Stimulated activated CD4-positive, alpha-beta T cell treated with anti-CD3 and anti-CD28 coated beads, Interleukin-1b, Interleukin-23, amount 100 ng/mL, for 4 hours (primary cell): ENCODE measurements at regions not wholly inside any gene's neighbourhood (a gene's known extent, or its start where the extent isn't known, plus 50 kb on each side); places are given as distances from the start of the nearest gene placed in this dataset.
"Not testable (repeated sequence)": the region's sequence is repeated elsewhere in the genome, so short reads cannot be mapped to it uniquely, and the experiment has no call there.

Experiments used
- DNase-seq, 2 donors: peaks; one replicate each; pipeline ENCODE4 v3.0.0-alpha.2; 2020; ENCODE audit warnings: low read depth in 2 of 2

DNA sequence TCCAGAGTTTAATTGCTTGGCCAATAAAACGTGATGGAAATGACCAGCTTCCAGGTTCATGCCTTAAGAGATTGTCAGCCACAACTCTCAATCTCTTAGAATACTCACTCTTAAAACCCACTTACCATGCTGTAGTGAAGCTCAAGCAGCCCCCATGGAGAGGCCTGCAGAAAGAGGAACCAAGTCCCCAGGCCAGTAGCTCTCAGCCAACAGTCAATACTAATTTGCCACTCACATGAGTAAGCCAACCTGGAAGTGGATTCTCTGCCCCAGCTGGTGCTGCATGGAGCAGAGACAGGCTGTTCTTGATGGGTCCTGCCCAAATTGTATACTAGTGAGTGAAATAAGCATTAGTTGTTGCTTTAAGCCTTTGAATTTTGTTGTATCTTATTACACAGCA is 155.9 kb downstream of the OXSM start:
- DNase-seq: no peak

DNA sequence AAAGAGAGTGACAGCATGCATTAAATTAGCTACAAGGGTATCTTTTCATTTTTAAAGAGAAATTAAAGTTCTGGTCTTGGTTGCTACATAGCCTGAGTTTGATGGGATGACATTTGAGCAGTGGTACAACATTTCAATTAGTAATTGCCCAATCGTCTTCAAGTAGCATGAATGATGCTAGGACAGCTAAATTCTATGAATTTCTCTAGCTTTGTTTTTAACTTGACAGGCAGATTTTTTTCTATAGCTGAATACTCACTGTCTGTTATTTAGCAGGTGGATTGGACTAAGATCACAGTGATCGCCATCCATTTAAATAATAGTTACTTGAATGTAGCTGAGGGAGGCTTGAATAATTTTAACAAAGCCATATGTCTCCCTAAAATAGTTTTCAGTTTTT is 162.2 kb downstream of the OXSM start:
- DNase-seq: no peak

DNA sequence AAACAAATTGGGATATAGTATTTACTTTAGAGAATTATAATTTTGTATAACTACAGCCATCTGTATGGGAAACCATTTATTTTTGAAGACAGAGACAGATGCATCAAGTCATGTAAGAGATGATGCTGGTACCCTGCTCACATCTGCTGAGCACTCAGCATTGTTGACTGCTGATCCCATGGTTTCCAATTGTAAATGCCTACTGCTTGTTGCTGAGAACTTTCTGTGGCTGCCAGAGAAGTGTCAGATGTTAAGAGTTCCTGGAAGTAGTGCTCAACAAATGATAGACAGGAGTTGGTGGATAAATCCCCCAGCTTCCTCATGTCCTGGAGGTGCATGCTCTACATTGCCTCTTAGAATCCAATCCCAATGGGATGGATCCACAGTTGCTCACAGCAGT is 167.1 kb downstream of the OXSM start:
- DNase-seq: no peak

DNA sequence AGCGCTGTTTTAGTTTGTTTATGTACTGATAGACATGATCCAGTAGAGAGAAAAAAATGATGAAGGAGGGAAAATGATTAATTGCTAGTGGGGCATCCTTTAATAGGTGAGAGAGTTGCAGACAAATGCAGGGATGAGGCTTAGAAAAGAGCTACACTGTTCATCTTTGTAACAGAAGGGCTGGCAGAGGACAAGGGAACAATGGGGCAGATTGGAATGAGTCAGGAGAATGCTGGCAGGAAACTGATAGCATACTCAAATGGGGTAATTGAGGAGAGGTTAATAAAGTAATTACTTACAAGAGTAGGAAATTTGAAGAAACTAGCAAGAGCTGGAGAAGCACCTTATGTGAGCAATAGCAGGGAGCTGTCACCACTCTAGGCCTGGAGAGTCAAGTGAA is 170.9 kb downstream of the OXSM start:
- no peak for DNase-seq

DNA sequence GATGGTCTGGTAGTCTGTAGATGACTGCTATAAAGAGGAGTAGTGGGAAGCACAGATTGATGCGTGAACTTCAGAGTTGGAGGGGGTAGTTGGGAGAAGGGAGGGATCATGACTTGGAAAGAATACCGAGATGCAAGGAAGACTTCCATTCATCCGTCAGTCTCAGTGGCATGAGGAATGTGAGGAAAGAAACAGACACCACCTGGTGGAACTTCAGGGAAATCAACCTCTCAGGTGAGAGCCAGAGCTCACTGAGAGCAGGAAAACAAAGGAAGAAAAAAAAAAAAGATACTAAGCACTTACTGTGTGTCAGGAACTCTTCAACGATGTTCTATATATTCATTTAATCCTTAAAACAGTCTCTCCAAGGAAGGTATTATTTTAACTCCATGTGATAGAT is 172.4 kb downstream of the OXSM start:
- DNase-seq: no peak

DNA sequence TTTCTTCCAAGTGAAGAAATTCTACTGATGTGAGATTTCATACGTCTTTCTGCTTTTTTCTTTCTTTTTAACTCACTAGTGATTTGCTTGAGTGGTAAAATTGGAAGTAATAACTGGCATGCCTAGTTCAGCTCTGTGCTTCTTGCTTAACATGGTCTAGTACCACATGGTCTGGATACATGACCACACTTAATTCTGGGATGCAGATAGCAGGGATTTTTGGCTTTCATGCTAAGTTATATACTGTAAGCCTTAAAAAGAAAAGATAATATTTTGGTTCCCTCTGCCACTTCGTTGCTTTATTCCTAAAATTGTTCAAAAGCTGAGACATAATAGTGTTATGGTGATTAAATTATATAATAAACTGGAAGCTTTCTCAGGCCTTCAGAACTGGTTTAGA is 174.3 kb downstream of the OXSM start:
- DNase-seq: no peak

DNA sequence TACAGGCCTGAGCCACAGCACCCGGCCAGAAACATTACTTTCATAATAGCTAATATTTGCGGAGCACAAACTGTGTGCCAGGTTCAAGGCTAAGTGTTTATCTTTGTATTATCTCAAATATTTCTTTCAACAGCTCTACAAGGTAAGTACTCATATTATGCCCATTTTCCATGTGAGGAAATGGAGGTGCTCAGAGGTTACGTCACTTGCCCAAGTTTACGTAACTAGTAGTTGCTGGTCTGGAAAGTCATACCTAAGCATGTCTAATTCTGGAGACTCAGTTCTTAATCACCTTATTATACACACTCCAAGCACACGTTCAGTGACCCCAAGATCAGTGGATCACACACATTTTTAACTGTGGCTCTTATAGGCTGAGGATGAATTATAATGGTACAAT is 177.5 kb downstream of the OXSM start:
- DNase-seq: no peak

DNA sequence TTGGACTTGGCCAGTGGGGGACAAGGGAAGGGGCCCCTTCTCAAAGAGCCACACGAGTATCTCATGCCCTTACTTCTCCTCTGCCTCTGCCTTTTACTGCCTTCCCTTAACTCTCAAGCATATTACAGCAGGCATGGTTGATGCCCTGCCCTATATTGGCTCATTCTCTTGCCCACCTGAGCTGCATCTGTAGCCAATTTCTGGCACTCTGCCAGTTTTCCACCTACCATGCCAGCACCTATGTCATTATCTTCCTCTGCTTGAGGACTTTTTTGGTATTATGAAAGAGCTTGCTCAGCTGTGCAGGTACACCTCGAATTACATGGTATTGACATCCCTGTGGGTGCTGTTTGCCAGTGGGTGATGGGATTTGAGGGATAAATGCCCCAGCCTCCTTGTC is 181.8 kb downstream of the OXSM start:
- no peak for DNase-seq

DNA sequence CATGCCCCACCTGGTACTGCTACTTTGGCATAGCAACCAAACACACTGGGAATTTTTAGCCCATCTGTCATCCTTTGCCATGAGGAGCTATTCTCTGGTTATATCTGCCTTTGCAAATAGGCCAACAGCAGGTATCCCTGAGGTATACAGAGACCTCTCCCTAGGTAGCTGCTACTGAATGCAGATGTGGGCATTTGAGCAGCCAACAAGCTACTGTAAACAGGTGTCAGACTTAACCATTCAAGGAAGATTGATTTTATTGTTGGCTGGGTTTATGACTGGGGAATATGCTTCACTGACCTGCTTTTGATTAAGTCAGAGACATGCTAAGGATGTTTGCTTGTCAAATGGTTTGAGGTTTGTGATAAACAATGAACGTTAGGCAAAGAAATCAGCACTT is 183.2 kb downstream of the OXSM start:
- no peak for DNase-seq

DNA sequence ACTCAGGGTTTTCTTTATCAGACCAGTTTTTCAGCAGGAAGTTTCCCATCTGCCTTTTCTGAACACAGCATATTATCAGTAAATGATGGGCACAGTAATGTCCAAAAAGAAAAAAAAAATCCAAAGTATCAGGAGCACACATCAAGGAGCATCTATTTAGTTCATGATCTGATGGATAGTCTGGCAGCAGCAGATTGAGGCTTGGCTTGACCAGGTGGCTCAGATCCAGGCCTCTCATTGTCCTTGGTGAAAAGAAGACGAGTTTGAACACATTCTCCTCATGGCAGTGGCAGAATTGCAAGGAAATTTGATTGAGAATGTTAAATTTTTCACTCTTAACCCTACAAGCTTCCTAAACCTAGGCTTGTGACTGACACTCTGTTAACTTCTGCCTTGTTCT is 192.9 kb downstream of the OXSM start:
- no peak for DNase-seq

DNA sequence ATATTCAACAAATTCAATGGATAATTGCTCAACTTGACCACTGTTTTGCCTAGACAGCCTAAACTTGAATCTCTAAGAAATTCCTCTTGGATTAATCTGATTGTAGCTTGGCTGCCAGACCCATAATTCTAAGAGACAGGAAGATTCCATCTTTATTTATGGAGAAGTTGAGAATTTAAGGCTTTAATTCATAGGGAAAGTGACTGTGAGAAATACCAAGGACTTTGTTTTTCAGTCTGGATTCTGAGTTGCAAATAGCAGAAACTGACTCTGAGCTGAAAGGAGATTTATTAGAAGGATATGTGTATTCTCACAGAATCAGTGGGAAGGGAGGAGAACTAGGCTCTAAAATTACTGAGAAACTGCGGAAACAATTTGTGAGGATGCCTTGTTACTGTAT is 195.7 kb downstream of the OXSM start:
- DNase-seq: no peak

DNA sequence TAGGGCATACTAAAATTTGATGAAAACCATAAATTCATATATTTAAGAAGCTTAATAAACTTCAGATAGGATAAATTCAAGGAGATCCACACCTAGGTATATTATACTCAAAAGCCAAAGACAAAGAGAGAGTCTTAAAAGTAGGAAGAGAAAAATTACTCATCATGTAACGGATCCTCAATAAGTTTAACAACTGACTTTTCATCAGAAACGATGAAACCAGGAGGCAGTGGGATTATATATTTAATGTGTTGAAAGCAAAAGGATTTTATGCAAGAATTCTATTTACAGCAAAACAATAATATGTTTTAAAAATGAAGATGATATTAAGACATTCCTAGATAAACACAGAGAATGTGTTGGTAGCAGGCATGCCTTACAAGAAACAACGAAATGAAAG is 202.7 kb downstream of the OXSM start:
- DNase-seq: no peak

DNA sequence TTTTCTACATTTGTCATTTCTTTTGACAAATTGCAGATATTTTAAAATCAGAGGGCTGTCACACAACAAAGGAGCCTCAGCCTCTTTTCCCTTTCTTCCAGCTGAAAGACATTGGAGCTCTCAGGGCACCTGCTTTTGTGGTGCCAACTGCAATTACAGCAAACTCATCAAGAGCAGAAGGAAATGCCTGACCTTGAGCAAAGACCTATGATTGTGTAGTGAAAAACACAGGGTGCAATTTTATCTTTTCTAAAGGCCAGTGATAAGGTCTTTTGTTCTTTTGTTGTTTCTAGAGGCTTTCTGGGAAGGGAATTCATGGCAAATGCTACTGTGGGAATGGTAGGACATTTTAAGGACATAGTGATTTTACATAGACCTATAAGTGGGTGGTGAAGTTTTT is 214.3 kb downstream of the OXSM start:
- no peak for DNase-seq

DNA sequence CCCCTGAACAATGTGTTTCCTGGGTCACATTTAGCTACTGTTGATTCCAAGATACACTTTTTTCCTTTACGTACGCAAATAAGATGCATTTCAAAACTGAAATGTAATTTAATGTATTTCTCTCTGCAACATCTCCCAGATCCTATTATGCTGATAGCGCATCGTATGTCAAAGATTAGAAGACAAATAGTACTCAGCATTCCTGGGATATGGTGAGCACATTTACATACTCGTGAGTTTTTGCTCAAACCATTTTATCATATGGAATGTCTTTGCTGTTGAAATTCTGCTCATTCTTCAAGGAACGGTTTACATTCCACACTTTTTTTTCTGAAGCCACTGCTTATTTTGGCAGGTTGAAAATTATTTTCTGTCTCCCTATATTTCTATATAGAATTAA is 221.4 kb downstream of the OXSM start:
- no peak for DNase-seq

DNA sequence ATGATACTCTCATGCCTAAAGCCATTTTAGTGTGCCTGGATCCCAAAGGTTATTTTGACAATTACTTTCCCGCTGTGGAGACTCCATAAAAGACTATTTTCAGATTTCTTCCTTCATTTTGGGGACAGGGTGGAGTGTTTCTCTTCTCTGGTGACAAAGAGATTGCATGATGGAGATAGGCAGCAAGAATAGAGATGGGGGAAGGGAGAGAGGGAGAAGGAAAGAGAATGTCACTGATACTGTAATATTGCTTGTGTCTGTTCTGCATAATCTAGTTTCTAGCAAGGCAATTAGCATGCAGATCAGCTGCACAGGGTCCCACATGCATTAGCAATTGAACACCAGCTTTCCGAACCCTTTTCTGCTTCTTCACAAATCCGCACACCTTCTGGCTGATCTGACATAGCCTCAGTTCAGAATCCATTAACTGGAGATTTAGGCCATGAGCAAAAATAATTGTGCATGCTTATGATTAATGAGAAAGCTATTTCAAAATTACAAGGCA is 222.4 kb downstream of the OXSM start:
- DNase-seq: no peak

DNA sequence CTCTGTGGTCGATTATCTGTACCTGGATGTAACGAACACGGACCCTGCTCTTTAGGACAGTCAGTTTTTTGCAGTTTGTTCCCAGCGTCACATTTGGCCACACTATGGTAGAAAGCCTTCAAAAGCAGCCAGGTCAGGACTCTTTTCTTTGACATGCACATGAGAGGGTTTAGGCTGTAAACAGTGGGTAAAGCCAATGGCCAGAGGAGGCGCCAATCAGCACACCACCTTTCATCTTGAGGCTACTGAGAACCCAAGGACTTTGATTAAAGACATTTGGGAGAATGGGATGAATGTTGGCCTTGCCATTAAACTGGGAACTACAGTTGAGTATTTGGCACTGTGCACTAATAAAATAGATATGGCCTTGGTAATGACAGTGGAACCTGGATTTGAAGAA is 225.9 kb downstream of the OXSM start:
- no peak for DNase-seq

DNA sequence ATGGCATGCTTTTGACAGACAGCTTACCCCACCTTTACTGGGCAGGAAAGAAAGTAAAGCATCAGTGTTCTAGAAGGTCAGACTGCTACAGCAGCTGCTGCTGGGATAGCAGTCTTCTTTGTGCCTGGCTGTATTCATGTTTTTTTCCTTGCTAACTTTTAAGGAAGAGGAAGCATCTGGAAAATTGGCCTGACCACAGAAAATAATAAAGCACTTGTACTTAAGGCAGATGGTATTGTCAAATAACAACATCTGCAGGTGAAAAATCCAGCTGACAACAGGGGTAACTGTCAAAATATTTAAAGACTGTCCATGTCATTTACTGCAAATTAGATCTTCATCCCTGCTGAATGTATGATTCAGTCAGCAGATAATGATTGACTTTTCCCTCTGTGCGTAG is 229.0 kb downstream of the OXSM start:
- DNase-seq: no peak

DNA sequence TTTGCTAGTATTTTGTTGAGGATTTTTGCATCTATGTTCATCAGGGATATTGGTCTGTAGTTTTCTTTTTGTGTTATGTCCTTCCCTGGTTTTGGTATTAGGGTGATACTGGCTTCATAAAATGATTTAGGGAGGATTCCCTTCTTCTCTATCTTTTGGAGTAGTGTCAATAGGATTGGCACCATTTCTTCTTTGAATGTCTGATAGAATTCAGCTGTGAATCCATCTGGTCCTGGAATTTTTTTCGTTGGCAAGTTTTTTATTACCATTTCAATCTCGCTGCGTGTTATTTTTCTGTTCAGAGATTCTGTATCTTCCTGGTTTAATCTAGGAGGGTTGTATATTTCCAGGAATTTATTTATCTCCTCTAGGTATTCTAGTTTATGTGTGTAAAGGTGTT is 234.3 kb downstream of the OXSM start:
- not testable (repeated sequence) for DNase-seq

DNA sequence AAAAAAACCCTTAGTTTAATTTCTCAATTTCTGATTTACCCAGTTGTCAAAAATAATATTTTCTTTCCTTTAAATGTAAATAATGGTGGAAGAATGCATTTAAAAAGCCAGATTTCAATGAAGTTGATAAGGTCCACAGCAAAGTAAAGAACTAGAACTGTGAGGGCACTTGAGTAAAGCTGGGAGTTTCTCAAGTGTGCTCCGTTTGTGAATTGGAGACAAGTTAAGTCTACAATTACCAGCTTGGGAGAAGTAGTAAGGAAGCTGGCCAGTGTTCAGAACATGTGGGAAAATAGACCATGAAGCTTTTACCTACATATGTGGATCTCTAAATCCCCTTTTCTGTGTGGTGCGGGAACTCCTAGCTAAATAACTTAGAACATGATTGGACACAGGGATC is 239.4 kb downstream of the OXSM start:
- no peak for DNase-seq

DNA sequence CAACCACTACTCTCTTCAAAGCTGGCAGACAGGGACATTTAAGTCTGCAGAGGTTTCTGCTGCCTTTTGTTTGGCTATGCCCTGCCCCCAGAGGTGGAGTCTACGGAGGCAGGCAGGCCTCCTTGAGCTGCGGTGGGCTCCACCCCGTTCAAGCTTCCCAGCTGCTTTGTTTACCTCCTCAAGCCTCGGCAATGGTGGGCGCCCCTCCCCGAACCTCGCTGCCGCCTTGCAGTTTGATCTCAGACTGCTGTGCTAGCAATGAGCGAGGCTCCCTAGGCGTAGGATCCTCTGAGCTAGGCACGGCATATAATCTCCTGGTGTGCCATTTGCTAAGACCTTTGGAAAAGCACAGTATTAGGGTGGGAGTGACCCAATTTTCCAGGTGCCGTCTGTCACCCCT is 252.2 kb downstream of the OXSM start:
- DNase-seq: not testable (repeated sequence)

DNA sequence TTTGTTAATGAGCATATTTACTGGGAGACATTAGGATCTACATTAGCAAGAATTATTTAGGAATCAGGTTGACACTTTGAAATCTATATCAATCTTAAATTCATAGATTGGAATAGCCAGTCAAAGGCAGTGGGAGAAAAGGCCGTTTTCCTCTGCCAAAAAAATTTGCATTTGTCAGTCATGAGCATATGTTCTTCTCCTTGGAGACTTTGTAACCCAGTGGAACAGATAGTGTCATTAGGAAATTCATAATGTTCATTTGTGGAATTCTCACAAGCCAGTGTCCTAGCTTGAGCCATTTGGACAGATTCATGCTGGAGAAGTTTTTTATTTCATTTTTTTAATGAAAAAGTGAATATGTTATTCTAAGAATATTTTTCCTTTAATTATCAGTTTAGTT is 260.1 kb downstream of the OXSM start:
- DNase-seq: no peak

DNA sequence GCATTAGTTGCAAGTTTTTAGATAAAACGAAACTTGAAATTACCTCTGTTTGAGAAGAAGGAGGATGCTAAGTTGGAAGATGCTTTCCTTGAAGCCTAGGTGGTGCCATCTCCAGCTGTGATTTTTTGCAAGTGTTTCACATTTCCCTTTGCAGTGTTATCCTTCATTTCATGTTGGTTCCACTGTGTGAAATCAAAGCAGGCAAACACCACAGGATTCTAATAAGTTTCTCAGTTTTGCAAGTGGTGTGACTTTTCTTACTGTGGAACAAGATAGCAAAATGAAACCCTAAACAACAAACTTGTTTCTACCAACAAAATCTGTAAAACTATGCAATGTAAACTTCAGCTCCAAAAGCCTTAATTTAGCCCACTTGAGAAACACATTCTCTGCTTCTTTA is 260.9 kb downstream of the OXSM start:
- no peak for DNase-seq

DNA sequence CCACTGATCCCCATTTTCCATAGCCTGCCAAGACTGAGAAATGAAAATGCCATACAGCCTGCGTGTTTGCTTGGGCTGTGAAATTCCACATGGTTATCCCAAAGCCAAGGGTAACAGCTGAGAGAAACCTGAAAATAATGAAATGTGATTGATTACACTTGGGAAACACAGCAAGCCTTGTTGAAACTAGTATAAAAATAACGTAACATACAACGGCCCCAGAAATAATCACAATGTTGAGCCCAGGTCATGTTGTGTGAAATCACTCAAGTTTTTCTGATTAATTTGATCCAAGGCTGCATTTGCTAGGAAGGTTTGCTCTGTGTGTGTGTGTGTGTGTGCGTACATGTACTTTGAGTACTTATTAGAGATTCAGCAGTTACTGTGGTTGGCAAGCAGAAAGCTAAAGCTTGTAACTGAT is 269.0 kb downstream of the OXSM start:
- DNase-seq: no peak

DNA sequence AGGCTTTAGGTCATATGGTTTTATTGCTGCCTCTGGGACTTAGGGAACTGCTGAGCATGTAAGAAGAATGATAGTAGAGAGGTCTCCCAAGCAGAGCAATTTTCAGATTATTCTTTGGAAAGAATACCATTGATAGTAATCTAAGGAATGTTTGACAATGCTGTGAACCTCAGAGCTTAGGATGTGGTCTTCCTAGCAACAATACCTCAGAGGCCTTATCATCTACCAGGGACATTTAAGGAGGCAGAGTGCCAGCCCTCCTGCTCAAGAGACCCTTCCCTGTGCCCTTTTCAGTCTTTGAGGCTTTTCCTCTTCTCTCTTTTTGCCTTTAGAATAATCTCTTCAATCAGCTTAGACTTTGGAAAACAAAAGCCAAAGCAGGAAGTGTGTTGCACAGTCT is 272.1 kb downstream of the OXSM start:
- DNase-seq: no peak

DNA sequence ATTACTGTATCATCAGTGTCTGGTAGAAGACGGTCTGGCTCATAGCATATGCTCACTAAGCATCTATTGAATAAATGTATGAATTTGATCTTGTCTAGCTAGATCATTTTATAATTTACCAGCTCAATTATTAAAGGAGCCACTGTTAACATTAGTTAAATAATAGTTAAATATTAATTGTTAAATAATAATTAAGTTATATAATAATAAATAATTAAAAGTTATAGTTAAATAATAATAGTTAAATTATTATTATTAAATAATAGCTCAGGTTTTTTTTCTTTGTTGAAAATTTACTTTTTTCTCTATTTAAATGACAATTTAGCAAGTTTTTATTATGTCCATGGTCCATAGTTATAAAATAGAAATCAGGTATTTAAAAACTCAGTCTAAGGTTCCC is 274.4 kb downstream of the OXSM start:
- no peak for DNase-seq
